GM12878 (cell line): ENCODE measurements at regions not wholly inside any gene's neighbourhood (a gene's known extent, or its start where the extent isn't known, plus 50 kb on each side); places are given as distances from the start of the nearest gene placed in this dataset.
A peak's percentile ranks its signal among the peaks of the same experiment; 100 is the strongest.
"Not testable (repeated sequence)": the region's sequence is repeated elsewhere in the genome, so short reads cannot be mapped to it uniquely, and the experiment has no call there.

Source experiments
- BRCA1 ChIP-seq: IDR thresholded peaks from 2 replicates; pipeline ENCODE4 v1.6.1; 2011; ENCODE audit warnings: low read depth, low read length, improper control_type of control experiment
- CTCF ChIP-seq, 3 experiments: IDR thresholded peaks in 2 of 3; conservative IDR thresholded peaks in 1 of 3; 2 replicates each; pipeline ENCODE4 v1.5.1; 2011; ENCODE audit warnings: low read depth in 3 of 3, low read length in 3 of 3, mild to moderate bottlenecking in 3 of 3, control low read depth in 2 of 3, moderate library complexity in 2 of 3, inconsistent platforms in 1 of 3, mixed read lengths in 1 of 3; ENCODE audit not compliant: control insufficient read depth in 2 of 3, insufficient read depth in 1 of 3; ENCODE audit errors: extremely low read depth in 1 of 3
- HDAC2 ChIP-seq: fragments of 200-600 bp; sonication (generic); IDR thresholded peaks from 2 replicates; pipeline ENCODE4 v1.6.1; 2017
- NR2C2 ChIP-seq: IDR thresholded peaks from 2 replicates; pipeline ENCODE4 v1.6.1; 2011; ENCODE audit warnings: borderline replicate concordance, low read depth; ENCODE audit not compliant: control insufficient read depth, insufficient read length
- POLR2A ChIP-seq: IDR thresholded peaks from 2 replicates; pipeline ENCODE4 v1.6.1; 2011; ENCODE audit warnings: low read depth, mild to moderate bottlenecking, low read length

GRCh38 chr5:34465301-34465700, 190.8 kb upstream of the RAI14 start:
- TF ChIP-seq CTCF (IDR thresholded peaks at IDR 0.05 in 2 of 3, conservative IDR thresholded peaks at IDR 0.05 in 1 of 3; ENCODE audit: control insufficient read depth in 2 of 3, extremely low read depth in 1 of 3, insufficient read depth in 1 of 3, low read depth in 3 of 3, low read length in 3 of 3), result peak; percentile 12 to 27 (median 13); a peak in 2 of 6 replicates
- TF ChIP-seq HDAC2, POLR2A, BRCA1, NR2C2: not testable (repeated sequence)
